ENCODE measurements at regions not wholly inside any gene's neighbourhood (a gene's known extent, or its start where the extent isn't known, plus 50 kb on each side); places are given as distances from the start of the nearest gene placed in this dataset.

GRCh38 chr7:371119-371778, 81.3 kb downstream of the FOXL3 start:
- TF ChIP-seq CTCF (conservative IDR thresholded peaks at IDR 0.05 in 1 of 2, IDR thresholded peaks at IDR 0.05 in 1 of 2; ENCODE audit: extremely low read depth in 1 of 2, insufficient read depth in 1 of 2, low read depth in 1 of 2, low read length in 2 of 2) (no peak), EZH2 (IDR thresholded peaks at IDR 0.05; ENCODE audit: borderline replicate concordance, low read length) (no peak)

All from mammary epithelial cell (primary cell).